Activated B cell treated with CpG ODN at 0.5 μM for 24 hours (primary cell): ENCODE measurements at regions not wholly inside any gene's neighbourhood (a gene's known extent, or its start where the extent isn't known, plus 50 kb on each side); places are given as distances from the start of the nearest gene placed in this dataset.

Source experiments
- ATAC-seq: fragments of 200-7000 bp; cut with Tn5 transposase; one replicate; pipeline ENCODE4 v1.10.0; 2021; ENCODE audit warnings: low read depth, mild to moderate bottlenecking, moderate library complexity
- CTCF ChIA-PET: fragments of 350-600 bp; sonication (Branson Sonifier 250); formaldehyde crosslinking; loops from one replicate; lab custom pipeline; 2021; ENCODE audit warnings: antibody characterized with exemption; lab: Charles Lee
- POLR2A ChIA-PET: fragments of 350-600 bp; sonication (Branson Sonifier 250); formaldehyde crosslinking; loops from one replicate; lab custom pipeline; 2021; ENCODE audit warnings: antibody characterized with exemption; lab: Charles Lee
- DNase-seq: peaks from one replicate; pipeline ENCODE4 v3.0.0; 2022
- H3K27ac Mint-ChIP-seq: one replicate; pipeline ENCODE4 v1.8.0; 2020; ENCODE audit warnings: mixed read lengths
- H3K27me3 Mint-ChIP-seq: one replicate; pipeline ENCODE4 v1.8.0; 2021; ENCODE audit warnings: mixed read lengths
- H3K36me3 Mint-ChIP-seq: one replicate; pipeline ENCODE4 v1.8.0; 2021; ENCODE audit warnings: low read depth, mixed read lengths
- H3K4me1 Mint-ChIP-seq: one replicate; pipeline ENCODE4 v1.8.0; 2021; ENCODE audit warnings: mixed read lengths
- H3K4me3 Mint-ChIP-seq: one replicate; pipeline ENCODE4 v1.8.0; 2020; ENCODE audit warnings: mild to moderate bottlenecking, mixed read lengths
- H3K9me3 Mint-ChIP-seq: one replicate; pipeline ENCODE4 v1.8.0; 2020; ENCODE audit warnings: mixed read lengths
- intact Hi-C: fragments of 100-400 bp; cut with micrococcal nuclease; formaldehyde crosslinking; loops from one replicate; pipeline ENCODE4 v1.15.1; 2024
- TF ChIP-seq, protein P1 (sequence below): fragments of 200-600 bp; IDR thresholded peaks from one replicate; pipeline ENCODE4 v1.8.0; 2022; ENCODE audit warnings: antibody characterized with exemption, mild to moderate bottlenecking

GRCh38 chr15:96020797-96021196, 309.7 kb upstream of the NR2F2 start:
- POLR2A ChIA-PET = no interaction called here
- no peaks in the 10 kb centered on the region for H3K9me3 Mint-ChIP-seq
- H3K27me3 Mint-ChIP-seq = no peaks in the 10 kb centered on the region
- TF ChIP-seq, protein P1, sequence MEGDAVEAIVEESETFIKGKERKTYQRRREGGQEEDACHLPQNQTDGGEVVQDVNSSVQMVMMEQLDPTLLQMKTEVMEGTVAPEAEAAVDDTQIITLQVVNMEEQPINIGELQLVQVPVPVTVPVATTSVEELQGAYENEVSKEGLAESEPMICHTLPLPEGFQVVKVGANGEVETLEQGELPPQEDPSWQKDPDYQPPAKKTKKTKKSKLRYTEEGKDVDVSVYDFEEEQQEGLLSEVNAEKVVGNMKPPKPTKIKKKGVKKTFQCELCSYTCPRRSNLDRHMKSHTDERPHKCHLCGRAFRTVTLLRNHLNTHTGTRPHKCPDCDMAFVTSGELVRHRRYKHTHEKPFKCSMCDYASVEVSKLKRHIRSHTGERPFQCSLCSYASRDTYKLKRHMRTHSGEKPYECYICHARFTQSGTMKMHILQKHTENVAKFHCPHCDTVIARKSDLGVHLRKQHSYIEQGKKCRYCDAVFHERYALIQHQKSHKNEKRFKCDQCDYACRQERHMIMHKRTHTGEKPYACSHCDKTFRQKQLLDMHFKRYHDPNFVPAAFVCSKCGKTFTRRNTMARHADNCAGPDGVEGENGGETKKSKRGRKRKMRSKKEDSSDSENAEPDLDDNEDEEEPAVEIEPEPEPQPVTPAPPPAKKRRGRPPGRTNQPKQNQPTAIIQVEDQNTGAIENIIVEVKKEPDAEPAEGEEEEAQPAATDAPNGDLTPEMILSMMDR = no peak
- no peak overlapping the region for H3K4me3 Mint-ChIP-seq
- CTCF ChIA-PET = no interaction called here
- H3K4me1 Mint-ChIP-seq = no peaks in the 10 kb centered on the region
- no peak overlapping the region for H3K27ac Mint-ChIP-seq
- DNase-seq = no peak
- intact Hi-C loops = no loop called here
- ATAC-seq = no peak
- H3K36me3 Mint-ChIP-seq = no peaks in the 10 kb centered on the region

DNA sequence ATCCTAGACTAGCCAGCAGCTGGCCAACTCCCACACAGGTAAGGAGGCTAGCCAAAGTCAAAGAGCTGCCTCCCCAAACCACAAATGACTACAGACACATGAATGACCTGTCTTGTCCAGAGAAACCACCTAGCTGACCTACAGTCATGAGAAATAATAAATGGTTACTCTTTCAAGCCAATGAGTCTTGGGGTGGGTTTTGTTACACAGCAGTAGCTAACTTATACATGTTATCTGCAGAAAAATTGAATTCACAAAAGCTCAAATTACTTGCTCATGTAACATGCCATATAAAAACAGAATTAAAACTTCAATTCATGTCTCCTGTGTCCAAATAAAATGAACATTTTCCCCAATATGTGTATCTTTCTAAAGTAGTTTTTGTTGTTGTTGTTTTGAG, 307.4 kb upstream of the NR2F2 start:
- CTCF ChIA-PET = no interaction called here
- TF ChIP-seq, protein P1 = no peak
- Mint-ChIP-seq H3K4me1 (no peaks in the 10 kb centered on the region), H3K9me3 (no peaks in the 10 kb centered on the region), H3K27ac (no peak overlapping the region), H3K36me3 (no peaks in the 10 kb centered on the region), H3K4me3 (no peak overlapping the region), H3K27me3 (no peaks in the 10 kb centered on the region)
- DNase-seq = no peak
- intact Hi-C loops = no loop called here
- no peak for ATAC-seq
- POLR2A ChIA-PET = no interaction called here

GRCh38 chr15:96027501-96027900, 303.0 kb upstream of the NR2F2 start:
- H3K27ac Mint-ChIP-seq = no peak overlapping the region
- intact Hi-C loops = no loop called here
- H3K4me1 Mint-ChIP-seq = no peaks in the 10 kb centered on the region
- CTCF ChIA-PET = no interaction called here
- TF ChIP-seq, protein P1 = no peak
- POLR2A ChIA-PET = no interaction called here
- no peaks in the 10 kb centered on the region for H3K36me3 Mint-ChIP-seq
- DNase-seq (no peak), ATAC-seq (no peak)
- H3K4me3 Mint-ChIP-seq = no peak overlapping the region
- H3K9me3 Mint-ChIP-seq = no peaks in the 10 kb centered on the region
- H3K27me3 Mint-ChIP-seq = no peaks in the 10 kb centered on the region

DNA sequence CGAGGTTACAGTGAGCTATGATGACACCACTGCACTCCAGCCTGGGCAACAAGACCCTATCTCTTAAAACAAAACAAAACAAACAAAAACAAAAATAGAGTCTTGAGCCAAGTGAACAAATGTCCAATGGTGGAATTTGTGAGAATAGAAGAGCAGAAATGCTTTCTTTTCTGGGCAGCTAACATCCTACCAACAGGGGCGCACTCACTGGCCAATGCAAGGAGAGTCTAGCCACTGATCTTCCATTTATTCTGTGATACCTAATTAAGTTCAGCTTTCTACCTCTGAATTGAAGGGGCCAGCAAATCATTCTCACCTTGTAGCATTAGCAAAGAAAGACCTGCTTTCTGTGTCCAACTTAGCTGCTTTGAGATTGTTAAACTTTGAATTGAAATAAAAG, 301.9 kb upstream of the NR2F2 start:
- DNase-seq (no peak), ATAC-seq (no peak)
- Mint-ChIP-seq H3K36me3 (no peaks in the 10 kb centered on the region), H3K9me3 (no peaks in the 10 kb centered on the region), H3K4me3 (no peak overlapping the region), H3K27me3 (no peaks in the 10 kb centered on the region), H3K27ac (no peak overlapping the region), H3K4me1 (no peaks in the 10 kb centered on the region)
- intact Hi-C loops = no loop called here
- CTCF ChIA-PET = no interaction called here
- POLR2A ChIA-PET = no interaction called here
- TF ChIP-seq, protein P1 = no peak

DNA sequence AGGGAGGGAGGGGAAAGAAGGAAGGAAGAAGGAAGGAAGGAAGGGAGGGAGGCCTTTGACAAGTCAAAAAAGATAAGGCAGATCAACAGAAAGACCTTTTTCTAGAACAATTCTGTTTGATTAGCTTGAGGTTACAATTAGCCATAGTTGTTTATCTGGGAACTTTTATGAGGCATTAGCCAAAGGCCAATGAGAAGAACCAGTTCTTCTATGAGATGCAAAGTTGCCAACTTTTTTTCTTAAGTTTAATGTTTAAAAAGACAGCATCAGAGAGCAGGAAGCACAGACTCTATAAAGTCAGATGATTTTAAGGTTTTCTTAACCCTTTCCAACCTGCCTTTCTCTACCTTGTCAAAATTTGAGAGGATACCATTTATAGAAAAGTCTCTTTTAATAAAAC, 301.3 kb upstream of the NR2F2 start:
- H3K27me3 Mint-ChIP-seq = no peaks in the 10 kb centered on the region
- TF ChIP-seq, protein P1 = no peak
- ChIA-PET CTCF (no interaction called here), POLR2A (no interaction called here)
- DNase-seq (no peak), ATAC-seq (no peak)
- intact Hi-C loops = no loop called here
- H3K27ac Mint-ChIP-seq = no peak overlapping the region
- no peak overlapping the region for H3K4me3 Mint-ChIP-seq
- no peaks in the 10 kb centered on the region for H3K9me3 Mint-ChIP-seq
- H3K4me1 Mint-ChIP-seq = no peaks in the 10 kb centered on the region
- no peaks in the 10 kb centered on the region for H3K36me3 Mint-ChIP-seq
